GM12873 (cell line): ENCODE measurements at regions not wholly inside any gene's neighbourhood (a gene's known extent, or its start where the extent isn't known, plus 50 kb on each side); places are given as distances from the start of the nearest gene placed in this dataset.

ENCODE experiments used
- CTCF ChIP-seq: IDR thresholded peaks from 2 replicates; pipeline ENCODE4 v1.5.1; 2012; ENCODE audit warnings: low read depth, mild to moderate bottlenecking, moderate library complexity, low read length, control low read depth; ENCODE audit not compliant: insufficient read depth; ENCODE audit errors: missing control alignments

- TF ChIP-seq CTCF, result no peak
Observed at GRCh38 chr5:74418709-74419108, 221.8 kb downstream of the ENC1 start.

DNA sequence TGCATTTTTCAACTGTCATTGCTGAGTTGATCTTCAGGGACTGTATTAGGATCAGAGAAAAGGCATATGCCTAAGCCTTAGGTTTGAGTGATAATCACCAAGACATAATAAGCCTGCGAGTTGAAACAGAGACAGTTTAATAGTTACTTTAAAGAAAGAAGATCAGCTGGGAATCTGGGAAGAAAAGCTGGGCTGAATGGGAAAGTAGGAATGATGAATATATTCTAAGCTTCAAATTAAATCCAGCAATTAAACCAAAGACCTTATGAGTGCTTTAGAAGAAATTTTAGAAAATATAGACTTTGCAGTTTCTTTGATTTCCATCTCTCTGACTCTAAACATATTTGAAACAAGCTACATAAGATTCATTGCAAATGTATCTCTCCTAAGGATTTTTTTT lies 222.3 kb downstream of the ENC1 start:
- TF ChIP-seq CTCF, result no peak

GRCh38 chr5:74415695-74416102 lies 224.8 kb downstream of the ENC1 start:
- no peak for TF ChIP-seq CTCF

DNA sequence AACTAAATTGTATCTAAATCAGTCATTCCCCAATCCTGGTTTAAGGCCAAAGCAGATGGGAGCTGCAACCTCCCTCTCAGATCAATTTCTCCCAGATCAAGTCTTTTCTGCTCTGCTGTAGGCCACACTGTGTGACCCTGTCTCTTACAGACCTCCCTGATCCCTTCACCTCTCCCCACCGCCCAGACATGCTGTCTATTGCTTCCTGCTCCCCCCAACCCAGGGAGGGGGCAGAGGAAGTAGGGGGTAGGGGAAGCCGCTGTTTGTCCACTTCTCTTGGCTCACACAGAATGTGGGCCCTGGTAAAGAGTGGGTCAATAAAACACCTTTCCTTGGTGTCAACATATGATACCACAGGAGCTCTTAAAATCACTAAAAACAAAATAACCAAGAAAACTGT lies 226.3 kb downstream of the ENC1 start:
- no peak for TF ChIP-seq CTCF

DNA sequence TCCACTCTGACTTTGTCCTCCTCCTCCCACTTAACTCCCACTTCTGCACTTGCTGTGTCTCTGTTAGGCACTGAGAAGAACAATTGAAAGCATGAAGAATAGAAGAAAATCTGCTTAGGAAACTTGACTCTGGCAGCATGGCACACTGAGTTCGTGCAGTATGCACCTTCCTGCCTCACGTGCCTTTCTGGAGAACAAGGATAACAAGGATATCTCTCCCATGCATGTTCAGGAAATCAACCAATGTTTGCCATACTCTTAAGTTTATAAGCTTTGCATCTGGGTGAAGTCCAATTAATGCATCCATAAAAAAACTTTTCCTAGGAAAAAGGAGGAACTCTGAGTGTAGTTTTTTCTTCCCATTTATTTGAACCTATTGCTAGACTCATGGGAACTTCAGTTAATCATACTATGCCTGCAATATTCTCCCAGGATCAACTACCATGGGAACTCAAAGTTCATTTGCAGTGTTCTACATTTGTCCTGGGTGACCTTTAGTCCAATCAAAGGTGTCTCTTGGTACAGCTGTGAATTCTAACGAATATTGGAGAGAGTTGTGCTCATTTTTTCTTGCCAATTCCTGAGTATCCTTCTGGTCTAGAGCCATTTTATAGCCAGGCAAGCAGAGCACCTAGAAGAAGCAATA lies 227.0 kb downstream of the ENC1 start:
- no peak for TF ChIP-seq CTCF

DNA sequence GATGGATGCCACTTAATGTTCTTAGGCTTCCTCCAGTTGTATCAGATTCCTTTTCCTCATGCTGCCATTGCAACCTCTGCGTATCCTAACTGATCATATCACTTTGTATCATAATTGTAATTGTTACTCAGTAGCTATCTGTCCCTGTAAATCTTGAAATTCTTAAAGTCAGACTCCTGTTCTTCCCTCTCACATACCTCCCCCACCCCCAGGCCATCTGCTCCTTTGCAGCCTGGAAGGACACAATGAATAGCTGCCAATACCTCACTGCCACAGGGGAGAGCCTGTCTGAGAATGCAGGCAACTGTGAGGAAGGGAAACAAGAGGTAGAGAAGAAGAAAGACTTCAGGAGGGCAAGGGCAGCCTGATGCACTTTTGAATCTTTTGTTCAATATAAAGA lies 228.5 kb downstream of the ENC1 start:
- TF ChIP-seq CTCF, result no peak

- TF ChIP-seq CTCF, result no peak
Observed at GRCh38 chr5:74409712-74410111, 230.8 kb downstream of the ENC1 start.
